ENCODE measurements at regions not wholly inside any gene's neighbourhood (a gene's known extent, or its start where the extent isn't known, plus 50 kb on each side); places are given as distances from the start of the nearest gene placed in this dataset.

DNA sequence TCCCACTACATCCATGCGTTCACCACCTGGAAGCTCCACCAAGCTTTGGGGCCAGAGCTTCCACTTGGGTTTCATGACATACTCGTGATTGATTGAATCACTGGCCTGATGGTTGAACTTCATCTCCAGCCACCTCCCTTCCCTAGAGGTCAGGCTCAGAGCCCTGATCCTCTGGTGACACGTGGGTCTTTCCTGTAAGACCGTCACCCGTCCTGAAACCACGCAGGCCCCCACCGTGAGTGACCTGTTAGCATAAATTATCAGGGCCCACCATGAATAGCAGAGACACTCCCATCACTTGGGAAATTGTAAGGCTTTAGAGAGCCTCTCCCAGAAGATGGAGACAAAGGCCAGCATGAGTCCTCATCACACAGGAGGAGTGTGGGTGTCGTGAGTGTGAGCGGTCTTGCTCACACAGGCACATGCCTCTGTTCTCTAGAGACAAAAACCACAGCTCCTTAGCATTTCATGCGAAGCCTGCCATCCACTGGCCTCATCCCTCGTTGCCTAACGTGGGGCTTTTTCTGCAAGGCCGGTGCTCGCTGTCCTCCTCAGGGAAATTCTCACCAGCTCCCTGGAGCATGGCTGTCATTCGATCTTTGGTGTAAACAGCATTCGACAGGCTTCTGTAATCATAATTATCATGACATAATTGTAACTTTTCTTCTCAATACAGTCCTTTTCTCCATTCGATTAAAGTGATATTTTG, 65.1 kb upstream of the DUSP22 start:
- DNase-seq: no peak

DNA sequence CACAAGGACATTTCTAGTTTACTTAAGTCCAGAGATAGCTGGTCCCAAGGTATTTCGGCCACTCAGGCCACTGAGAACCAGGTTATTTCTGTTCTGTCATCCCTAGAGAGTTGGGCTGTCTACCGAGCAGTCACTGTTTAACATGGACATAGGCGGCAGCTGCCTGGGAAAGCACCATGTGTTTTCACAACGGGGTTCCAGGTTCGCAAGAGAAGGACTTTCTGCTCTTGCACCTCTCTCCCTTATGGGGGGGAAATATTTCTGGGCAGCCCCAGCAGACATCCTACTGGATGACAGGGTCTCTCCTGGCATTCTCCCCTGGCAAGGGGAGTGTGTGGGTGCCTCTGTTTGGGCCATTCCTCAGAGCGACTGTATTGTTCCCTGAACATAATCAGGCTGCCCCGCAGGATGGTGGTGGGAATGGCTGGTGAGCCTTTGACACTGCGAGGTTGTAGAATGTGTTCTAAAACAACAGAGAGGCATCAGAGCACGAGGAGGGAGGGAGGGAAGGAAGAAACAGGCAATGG, 64.4 kb upstream of the DUSP22 start:
- no peak for DNase-seq

DNA sequence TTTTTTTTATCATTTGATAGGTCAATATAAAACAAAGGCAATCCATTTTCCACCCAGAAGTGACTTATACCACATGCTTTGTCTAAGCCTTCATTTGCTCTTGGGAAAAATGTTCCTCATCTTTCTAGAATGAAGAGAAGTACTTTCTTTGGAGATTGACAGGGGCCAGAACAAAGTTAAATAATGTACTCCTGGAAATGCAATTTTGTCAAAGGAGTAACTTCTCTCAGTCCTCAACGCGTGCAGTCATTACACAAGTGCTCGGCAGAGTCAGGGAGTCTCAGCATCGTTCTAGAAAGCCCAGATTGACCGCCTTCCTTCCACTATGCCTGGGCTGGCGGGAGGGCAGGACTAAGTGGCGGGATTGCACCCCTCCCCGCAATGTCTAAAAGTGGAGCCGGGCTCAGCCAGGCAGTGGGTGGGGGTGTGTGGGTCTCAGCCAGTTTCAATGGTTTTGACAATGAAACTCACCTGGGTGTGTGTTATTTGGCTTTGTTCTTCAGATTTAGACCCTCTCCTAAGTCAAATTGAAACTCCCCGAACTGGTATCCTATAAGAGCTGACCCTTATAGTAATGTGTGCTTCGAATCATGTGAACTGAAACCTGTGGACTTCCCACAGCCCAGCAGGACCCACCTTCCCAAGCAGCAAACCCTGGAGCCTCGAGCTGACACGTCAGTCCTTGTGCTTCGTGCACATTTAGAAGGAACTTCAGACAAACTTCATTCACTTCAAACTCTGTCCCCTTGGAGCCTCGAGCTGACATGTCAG, 63.2 kb upstream of the DUSP22 start:
- no peak for DNase-seq

DNA sequence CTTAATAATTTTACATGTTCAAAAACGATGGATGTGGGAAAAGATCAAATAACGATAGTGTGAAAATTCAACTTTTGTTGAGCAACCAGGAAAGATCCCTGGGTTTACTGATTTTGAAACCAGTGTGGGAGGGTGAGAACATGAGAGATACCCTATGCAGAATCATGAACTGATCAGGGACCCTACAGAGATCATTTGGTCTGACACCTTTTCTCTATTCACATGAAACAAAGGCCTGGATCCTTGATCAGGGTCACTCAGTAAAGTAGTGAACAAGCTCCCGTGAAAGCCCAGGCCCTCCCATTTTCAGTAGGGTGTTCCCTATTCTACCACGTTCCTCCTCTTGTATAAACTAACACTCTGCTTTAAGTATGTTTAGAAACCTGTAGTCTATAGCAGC, 60.5 kb upstream of the DUSP22 start:
- DNase-seq: no peak

DNA sequence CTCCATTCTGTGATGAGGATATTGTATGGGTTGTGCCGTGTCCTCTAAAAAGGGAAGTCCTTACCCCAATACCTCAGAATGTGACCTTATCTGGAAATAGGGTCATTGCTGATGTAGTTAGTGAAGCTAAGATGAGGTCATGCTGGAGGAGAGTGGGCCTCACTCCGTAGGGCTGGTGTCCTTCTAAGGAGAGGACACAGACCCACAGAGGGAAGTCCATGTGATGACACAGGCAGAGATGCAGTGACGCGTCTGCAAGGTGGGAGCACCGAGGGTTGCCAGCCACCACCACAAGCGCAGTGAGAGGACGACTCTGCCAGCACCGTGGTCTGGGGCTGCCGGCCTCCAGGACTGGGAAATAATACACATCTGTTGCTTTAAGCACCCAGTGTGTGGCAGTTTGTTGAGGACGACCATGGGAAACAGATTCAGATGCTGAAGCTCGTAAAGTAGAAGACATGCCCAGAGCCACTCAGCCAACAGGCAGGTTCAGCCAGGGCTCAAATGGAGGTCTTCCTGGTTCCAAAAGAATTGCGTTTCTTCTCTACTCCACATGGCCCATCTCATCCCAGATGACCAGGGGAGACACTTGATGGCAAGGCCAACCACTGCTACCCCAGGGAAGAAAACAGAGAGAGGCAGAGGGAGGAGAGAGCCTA, 59.2 kb upstream of the DUSP22 start:
- no peak for DNase-seq

DNA sequence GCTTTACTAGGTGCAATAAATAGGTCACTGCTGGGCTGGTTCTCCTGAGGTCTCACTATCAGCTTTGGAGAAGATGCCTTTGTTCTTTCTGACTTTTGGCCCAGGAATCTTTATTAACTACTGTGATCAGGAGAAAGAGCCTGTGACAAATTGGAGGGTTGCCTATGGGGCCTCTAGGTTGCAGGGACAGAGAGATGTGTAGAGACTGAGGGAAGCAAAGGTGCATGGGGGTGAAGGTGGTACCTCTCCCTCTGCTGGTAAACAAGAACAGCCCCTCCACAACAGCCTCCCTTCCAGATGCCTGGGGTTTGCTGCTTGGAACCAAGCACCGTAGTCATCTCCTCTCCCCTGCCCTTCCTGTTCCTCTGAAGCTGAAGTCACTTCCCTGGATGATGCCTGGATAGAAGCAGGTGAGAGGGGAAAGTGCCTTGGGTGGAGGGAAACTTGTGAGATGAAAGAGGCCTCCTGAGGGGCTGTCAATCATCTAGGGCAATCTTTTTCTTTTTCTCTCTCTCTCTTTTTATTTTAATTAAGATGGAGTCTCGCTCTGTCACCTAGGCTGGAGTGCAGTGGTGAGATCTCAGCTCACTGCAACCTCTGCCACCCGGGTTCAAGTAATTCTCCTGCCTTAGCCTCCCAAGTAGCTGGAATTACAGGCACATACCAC, 57.4 kb upstream of the DUSP22 start:
- no peak for DNase-seq

DNA sequence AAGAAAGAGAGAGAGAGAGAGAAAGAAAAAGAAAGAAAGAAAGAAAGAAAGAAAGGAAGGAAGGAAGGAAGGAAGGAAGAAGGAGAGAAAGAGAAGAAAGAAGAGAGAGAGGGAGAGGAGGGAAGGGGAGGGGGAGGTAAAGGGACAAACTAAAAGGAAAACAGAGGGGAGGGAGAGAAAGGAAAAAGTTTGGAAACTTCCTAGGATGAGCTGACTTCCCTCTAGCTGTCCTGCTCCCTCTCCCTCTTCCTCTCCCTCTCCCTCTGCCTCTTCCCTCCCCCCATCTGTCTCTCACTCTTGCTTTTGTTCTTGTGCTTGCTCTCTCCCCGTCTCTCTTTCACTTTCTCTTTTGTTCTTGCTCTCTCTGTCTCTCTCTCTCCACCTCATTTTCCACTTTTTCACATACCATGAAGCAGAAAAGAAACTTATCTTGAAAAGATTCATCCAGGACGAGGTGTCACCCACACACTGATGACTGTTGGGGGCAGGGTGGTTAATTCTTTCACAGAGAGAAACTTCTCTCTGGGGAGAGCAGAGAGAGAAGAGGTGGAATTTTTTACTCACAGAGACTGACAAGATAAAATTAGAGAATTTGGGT, 56.4 kb upstream of the DUSP22 start:
- DNase-seq: no peak

DNA sequence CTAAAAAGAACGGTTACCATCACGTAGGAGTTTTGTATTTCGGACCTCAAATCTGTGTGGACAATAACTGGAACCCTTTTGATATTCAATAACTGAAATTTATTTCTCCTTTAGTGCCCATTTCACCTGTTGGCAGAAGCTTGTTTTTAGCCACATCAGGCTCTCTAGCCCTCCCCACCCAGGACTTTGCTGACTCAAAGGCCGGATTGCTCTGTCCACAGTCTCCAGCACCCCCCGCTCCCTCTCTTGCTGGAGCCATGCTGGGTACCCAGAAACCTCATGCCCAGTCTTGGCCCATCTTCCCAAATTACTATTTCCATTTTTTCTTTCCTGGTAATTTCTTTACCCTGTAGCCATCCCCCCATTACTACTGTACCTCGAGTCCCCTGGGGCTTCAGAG, 55.8 kb upstream of the DUSP22 start:
- DNase-seq: no peak

DNA sequence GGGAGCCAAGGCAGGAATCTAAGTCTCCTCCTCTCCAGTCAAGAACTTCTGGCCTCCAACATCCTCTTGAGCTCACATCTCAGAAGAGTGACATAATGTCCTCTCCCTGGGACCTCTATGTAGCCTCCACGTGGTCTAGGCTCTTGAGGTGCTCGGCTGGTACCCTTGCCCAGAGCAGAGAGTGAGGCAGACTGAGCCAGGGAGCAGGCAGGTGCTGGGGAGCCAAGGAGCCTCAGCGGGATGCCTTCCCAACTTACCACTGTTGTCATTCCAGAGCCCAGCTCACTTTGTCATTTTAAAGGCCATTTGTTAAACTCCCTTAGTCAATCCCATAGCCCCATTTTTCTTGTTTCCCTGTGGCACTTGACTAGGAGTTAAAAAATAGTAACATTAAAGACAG, 52.1 kb upstream of the DUSP22 start:
- DNase-seq: no peak

DNA sequence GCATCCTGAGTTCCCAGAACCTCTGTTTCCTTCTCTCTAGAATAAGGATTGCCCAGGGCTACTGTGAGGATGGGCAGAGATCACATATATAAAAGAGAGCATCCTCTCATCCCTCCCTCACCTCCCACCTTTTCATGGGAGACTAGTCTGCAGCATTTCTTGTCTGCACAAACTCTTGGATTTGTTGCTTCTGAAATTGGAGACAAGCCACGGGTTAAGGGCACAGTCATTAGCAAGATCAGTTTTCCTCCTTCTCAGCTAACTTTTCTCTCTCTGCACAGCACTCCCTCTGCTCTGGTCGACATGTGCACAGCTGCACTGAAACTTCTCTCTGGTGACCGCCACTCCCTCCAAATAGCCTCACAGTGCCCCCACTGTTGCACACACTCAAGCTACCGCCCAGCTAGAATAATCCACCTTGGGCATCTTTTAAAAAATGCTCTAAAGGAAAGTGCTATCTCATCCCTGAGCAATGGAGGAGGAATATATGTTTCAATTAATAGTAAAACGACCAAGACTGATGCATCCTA, 50.9 kb upstream of the DUSP22 start:
- no peak for DNase-seq

Measured in NCI-H748 treated with DMSO at 0.1 percent for 48 hours (cell line).